PC-9 (cell line): ENCODE measurements at regions not wholly inside any gene's neighbourhood (a gene's known extent, or its start where the extent isn't known, plus 50 kb on each side); places are given as distances from the start of the nearest gene placed in this dataset.

Source experiments
- EZH2 ChIP-seq: fragments of 200-600 bp; sonication (generic); IDR thresholded peaks from 2 replicates; pipeline ENCODE4 v1.8.0; 2017; ENCODE audit warnings: antibody characterized with exemption, low read depth
- TF ChIP-seq, protein P1 (sequence below): fragments of 200-600 bp; sonication (generic); conservative IDR thresholded peaks from 2 replicates; pipeline ENCODE4 v1.6.1; 2017; ENCODE audit warnings: mixed run types, antibody characterized with exemption, mild to moderate bottlenecking, moderate library complexity

DNA sequence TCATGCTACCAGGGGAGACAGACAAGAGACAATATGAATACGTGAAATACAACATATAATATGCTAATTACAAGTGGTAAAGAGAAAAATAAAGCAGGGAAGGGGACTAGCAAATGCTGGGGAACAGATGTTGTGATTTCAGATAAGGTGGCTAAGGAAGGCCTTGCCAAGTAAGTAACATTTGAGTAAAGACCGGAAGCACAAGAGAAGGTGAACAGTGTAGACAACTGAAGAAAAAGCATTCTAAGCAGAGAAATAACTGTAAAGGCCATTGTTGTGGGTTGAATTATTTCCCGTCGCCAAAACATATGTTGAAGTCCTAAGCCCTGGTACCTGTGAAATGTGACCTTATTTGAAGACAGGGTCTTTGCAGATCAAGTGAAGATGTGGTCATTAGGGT is 63.7 kb upstream of the EED start:
- TF ChIP-seq, protein P1, sequence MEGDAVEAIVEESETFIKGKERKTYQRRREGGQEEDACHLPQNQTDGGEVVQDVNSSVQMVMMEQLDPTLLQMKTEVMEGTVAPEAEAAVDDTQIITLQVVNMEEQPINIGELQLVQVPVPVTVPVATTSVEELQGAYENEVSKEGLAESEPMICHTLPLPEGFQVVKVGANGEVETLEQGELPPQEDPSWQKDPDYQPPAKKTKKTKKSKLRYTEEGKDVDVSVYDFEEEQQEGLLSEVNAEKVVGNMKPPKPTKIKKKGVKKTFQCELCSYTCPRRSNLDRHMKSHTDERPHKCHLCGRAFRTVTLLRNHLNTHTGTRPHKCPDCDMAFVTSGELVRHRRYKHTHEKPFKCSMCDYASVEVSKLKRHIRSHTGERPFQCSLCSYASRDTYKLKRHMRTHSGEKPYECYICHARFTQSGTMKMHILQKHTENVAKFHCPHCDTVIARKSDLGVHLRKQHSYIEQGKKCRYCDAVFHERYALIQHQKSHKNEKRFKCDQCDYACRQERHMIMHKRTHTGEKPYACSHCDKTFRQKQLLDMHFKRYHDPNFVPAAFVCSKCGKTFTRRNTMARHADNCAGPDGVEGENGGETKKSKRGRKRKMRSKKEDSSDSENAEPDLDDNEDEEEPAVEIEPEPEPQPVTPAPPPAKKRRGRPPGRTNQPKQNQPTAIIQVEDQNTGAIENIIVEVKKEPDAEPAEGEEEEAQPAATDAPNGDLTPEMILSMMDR = no peak
- no peak for TF ChIP-seq EZH2
